ENCODE measurements at regions not wholly inside any gene's neighbourhood (a gene's known extent, or its start where the extent isn't known, plus 50 kb on each side); places are given as distances from the start of the nearest gene placed in this dataset.

DNA sequence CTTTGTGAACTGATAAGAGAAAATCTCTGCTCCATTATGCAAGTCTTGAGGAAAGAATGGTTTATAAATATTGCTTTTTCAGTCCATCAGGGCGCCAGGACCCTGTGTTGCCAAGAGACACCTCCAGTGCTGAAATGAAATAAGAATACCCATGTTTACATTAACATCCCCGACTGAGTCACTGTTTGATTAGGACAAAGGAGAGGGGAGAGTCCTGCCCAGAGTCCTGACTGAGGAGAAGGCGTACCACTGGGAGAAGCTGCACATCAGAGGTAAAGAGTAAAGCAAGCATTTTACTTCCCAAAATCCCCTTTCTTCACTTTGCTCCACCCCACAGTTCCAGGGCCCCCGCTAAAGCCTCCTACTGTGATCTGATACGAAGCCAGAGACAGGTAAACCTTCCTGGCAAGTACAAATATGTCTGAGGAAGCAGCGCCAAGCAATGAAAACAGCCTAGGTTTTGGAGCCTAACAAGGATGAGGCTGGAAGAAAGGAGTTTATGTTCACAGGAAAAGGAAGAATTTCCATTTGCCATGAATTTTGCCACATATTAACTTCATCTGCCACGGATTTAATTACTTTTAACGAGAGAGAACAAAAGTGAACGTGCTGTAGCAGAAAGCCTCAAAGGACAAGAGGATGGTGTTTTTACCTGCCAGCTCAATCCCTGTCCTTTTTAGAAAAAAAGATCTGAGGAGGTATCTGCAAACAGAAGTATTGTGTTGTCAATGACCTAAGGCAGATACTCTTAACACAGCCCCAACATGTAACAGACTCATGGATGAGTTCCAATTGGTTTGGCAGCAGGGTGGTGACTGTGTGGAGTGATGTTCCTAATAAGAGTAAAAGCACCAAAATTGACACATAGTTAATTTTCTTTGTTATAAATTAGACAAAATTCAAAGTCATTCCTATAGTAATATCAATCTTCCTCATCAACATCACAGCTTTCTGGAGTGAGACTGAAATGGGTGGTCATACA, 209.4 kb upstream of the TLE4 start:
- DNase-seq = peak; percentile 27

DNA sequence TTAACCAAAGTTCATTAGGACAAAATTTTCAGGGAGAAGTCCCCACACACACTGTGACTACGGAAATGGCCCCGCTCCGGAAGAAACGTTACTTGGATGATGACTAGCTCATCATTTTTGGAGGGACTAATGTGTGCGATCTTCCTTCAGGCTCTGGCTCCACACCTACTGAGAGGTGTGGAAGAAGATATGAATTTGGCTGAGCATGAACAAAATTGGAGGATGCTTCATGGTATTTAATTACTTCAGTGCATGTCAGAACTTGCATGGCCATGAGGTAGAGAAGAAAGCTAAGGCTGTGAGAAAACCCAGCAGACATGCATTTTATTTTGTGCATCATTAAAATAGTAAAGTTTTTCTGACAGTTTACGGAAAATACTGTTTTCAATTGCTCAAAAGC, 202.1 kb upstream of the TLE4 start:
- no peak for DNase-seq

- no peak for DNase-seq
Measured at GRCh38 chr9:79371301-79371700, 200.5 kb upstream of the TLE4 start.

DNA sequence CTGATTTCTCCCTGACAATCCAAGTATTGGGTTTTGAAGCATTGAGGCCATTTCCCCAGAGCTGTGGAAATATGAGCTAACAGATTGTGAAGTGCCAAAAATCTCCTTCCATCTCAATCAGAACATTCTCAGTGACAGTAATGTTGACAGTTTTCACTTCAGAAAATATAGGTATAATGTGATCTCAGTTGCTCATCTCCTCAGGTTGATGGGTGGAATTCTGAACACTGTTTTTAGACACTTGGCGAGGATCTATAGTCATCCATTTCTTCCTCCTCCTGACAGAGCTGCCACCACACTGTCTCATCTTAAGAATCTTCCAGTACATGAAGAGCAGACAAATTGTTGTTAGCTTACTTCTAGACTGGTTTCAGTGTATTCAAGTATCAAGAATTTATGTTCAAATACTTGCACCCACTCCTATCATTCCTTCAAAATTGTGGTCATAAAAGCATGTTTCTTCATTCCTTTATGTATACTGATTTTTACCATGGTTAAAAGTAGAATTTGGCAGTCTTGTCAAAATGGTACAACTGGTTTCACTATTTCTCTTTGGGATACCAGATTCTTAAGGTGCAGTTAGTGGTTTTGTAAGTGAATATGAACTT, 199.7 kb upstream of the TLE4 start:
- no peak for DNase-seq

DNA sequence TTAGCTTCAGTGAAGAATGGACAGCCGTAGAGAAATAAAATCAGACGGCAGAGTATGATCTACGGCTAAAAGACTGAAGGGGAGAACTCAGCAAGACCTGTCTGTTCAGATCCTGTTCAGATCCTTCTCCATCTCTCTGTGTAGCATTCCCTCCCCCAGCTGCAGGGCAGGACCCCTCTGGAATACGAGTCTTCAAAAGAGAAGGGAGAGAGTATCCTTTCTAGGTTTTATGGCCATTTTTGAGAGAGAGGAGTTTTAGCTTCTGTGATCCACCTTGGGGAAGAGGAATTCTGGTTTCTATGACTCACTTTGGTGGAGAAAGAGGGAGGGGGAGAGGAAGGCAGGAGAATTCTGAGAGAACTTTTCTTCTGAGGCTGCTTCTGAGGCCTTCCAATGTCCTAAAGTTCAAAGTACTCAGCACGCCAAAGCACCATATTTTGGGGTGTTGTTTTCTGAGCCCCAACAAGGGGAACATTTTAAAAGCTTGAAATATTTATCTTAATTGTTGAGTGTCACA, 194.4 kb upstream of the TLE4 start:
- DNase-seq = no peak

DNA sequence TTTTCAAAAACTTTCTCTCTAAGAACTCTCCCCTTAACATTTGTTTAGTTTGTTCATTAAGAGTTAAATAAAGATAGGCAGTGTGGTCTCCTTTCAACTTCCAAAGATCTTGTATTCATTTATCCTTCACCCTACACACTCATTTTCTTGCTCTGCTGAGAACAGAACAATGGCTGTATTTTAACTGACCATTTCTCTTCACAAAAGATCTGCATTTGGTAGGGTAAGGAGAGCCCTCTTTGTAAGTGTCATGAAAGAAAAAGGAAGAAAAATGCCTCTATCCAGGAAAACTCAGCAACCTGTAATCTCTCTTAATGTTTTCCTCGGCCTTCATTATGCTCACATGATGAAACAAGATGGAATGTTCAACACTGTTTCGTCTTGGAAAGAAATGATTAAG, 193.7 kb upstream of the TLE4 start:
- no peak for DNase-seq

DNA sequence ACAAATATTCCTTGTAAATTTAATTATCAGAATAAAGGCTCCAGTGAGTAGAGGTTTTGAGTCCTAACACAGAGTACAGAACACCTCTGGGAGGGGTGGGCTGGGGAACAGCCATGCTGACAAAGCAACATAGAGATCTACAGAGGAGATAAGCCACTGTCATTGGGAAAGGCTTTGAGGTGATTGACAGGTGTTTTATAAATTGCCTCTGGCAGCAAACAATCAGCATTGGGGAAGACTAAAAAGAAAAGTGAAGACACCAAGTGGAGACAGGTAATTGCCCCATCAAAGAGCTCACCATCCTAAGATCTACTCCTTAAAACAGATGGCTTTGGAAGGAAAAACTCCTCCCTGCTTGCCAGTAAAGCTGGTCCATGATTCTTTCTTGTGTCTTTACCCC, 189.7 kb upstream of the TLE4 start:
- no peak for DNase-seq

DNA sequence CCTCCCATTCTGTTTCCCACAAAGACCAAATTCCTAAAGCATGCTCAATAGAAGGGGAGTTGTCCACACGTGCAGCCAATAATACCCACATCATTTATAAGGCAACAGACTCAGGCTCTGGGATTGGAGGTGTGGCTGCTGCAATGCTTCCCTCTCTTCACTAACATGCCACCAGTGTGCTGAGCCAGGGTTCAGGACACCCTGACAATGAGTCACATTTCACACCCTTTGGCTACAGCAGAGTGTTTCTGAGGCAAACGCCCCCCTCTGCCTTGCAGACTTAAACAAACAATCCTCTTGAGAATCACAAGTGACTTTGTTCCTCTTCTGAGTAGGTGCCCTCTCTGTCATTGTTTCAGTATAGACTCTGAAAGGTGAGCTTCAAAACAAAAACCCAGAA, 189.3 kb upstream of the TLE4 start:
- peak; percentile 63 for DNase-seq

DNA sequence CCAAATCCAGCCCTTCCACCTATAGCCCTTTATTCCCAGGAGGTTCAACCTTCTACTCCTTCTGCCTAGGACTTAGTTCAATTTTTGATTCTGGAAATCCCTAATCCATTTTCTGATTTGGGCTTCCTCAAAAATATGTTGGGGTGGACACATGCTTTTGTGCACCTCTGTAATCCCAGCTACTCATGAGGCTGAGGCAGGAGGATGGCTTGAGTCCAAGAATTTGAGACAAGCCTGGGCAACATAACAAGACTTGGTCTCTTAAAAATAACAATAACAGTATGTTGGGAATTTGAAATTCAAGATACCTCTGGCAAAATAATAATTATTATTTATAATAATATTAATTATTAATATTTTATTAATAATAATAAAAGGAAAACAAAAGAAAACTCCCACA, 188.7 kb upstream of the TLE4 start:
- no peak for DNase-seq

GRCh38 chr9:79384091-79384490, 187.7 kb upstream of the TLE4 start:
- DNase-seq = no peak

GRCh38 chr9:79384501-79384900, 187.3 kb upstream of the TLE4 start:
- DNase-seq = no peak

DNA sequence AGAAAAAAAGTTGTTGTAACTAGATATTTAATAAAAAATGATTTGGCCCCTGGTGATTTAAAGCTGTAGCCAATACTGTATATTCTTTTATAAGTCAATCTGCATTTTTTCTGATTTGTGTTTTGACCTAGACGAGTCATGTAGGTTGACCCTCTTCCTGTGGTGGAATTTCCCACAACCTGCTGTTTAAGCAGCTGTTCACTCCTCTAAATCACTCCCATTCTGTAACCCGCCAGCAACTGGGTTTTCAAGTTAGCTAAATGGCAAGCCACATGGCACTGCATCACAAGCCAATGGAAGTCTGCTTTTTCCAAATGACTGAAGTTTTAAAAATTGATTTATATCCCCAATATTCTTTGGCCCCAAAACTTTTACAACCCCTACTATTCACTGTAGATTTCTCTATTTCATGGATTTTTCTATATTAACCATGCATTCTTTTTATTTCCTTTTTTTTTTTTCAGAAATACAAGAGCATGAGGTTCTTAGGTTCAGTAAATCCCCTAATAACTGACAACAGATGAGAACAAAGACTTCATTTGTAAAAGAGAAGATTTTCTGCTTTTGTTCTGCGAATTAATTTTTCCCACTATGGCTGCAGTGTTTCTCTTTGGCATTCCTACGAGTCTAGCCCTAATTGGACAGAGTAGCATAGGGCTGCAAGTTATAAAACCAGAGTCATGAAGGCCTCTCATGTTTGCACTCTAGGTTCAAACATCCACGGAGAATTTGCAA, 184.5 kb upstream of the TLE4 start:
- DNase-seq = no peak

- no peak for DNase-seq
Measured at GRCh38 chr9:79390077-79390698, 181.6 kb upstream of the TLE4 start.

DNA sequence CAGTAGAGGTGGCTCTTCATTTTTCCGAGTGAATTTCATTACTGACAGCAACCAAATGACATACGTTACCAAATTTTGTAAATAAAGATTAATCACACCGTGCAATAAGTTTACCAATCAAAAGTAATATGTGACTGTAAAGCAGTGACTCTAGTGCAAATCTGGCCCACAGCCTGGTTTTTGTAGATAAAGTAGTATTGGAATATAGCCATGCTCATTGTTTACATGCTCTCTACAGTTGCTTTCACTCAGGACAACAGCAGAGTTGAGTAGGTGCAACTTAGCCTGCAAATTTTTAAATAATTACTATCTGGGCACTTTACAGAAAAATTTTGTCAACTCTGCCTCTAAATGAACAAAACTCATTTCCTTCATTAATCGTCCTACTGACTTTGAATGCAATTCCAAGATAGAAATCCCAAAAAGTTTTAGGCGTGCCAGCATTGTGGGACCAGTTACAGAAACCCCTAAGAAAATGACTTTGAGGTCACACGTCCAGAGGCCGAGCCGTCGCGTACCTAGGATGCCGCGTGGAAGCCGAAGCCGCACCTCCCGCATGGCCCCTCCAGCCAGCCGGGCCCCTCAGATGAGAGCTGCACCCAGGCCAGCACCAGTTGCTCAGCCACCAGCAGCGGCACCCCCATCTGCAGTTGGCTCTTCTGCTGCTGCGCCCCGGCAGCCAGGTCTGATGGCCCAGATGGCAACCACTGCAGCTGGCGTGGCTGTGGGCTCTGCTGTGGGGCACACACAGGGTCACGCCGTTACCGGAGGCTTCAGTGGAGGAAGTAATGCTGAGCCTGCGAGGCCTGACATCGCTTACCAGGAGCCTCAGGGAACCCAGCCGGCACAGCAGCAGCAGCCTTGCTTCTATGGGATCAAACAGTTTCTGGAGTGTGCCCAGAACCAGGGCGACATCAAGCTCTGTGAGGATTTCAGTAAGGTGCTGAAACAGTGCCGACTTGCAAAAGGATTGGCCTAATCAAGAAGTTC, 180.7 kb upstream of the TLE4 start:
- DNase-seq = no peak

DNA sequence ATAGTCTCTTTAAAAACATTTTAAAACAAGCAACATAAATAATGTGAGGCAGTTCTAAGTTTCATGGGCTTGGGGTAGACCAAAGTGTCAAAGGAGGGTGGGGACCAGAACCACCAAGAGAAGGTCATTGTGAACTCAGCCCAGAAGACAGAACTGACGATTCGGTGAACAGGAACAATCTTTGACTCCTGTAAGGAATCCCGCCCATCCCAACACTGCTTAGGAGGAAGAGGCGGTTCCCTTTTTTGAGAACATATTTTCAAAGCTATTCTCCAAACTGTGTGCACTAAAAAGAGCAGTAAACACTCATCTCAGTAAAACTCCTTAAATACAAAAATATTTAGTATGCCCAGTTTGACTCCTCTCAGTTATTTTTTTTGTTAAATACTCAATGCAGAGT, 176.5 kb upstream of the TLE4 start:
- no peak for DNase-seq

GRCh38 chr9:79395755-79396154, 176.0 kb upstream of the TLE4 start:
- DNase-seq = no peak

DNA sequence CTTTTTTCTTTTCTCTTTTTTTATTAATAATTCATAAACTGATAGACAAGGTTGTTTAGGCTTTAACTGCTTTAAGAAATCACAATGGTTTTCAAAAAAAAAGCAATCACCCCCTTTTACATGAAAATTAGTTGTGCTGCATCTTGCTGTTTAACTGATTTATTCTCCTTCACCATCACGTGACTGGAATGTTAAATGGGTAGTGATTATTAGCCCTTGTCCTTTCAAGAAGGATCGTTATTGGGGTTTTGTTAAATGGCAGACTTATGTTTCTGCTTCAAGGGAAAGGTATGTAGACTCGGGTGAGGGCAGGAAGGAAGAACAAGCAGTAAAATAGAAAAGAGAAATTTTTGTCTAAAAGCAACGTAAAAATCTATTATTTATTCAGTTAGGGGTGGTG, 175.6 kb upstream of the TLE4 start:
- no peak for DNase-seq

DNA sequence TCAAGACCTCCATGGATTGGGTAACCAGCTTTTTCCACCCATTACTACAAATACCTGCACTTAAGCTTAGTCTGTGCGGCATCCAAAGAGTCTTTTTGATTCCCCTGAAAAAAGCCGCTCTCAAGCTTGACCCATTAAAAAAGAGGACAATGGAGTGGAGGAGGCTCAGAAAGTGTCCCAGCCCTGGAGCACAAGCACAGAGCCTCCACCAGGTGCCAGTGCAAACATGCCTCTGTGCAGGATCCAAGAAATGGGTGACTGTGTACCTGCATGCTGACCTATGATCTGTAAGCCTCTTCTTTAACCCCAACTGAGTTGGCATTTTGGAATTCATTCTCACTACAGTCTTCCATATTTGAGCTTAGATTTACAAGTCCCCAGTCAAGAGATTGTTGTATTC, 168.3 kb upstream of the TLE4 start:
- DNase-seq = no peak

GRCh38 chr9:79408200-79408599, 163.6 kb upstream of the TLE4 start:
- no peak for DNase-seq

- DNase-seq = no peak
Measured at GRCh38 chr9:79408617-79409016, 163.1 kb upstream of the TLE4 start.

DNA sequence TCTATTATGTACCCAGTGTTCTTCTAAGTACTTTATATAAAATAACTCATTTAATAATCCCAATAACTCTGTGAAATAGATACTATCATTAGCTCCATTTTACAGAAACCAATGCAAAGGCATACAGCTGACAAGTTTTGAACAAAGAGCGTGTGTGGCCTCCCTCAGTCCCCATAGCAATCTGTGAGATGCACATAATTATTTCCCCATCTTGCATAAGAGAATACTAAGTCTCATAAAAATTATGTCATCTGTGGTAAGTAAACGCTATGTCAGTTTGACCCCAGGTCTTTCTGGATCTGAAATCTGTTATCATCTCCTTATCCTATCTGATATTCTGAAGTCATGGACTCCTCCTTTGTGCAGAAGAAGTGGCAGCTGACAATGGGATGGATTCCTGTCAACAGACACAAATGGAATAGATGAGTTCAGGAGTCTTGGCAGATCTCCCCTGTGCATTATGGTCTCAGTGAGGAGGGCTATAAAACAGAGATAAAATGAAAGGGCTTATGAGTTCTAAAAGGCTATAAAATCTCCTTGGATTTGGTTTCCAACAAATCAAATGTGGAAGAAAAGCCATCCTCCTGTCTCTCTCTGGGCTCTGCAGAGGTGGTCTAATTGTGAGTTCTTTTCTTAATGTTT, 162.5 kb upstream of the TLE4 start:
- no peak for DNase-seq
